Right renal cortex interstitium (tissue), 3 donors: ENCODE measurements at regions not wholly inside any gene's neighbourhood (a gene's known extent, or its start where the extent isn't known, plus 50 kb on each side); places are given as distances from the start of the nearest gene placed in this dataset.

Source experiments
- DNase-seq, 3 donors: peaks; one replicate each; pipeline ENCODE4 v3.0.0-alpha.2; 2013; ENCODE audit warnings: low read depth in 3 of 3, low spot score in 2 of 3

GRCh38 chr17:74096456-74096855 lies 107.0 kb upstream of the RPL38 start:
- DNase-seq = no peak

- DNase-seq = no peak
Observed at GRCh38 chr17:74097450-74098135, 105.9 kb upstream of the RPL38 start.

DNA sequence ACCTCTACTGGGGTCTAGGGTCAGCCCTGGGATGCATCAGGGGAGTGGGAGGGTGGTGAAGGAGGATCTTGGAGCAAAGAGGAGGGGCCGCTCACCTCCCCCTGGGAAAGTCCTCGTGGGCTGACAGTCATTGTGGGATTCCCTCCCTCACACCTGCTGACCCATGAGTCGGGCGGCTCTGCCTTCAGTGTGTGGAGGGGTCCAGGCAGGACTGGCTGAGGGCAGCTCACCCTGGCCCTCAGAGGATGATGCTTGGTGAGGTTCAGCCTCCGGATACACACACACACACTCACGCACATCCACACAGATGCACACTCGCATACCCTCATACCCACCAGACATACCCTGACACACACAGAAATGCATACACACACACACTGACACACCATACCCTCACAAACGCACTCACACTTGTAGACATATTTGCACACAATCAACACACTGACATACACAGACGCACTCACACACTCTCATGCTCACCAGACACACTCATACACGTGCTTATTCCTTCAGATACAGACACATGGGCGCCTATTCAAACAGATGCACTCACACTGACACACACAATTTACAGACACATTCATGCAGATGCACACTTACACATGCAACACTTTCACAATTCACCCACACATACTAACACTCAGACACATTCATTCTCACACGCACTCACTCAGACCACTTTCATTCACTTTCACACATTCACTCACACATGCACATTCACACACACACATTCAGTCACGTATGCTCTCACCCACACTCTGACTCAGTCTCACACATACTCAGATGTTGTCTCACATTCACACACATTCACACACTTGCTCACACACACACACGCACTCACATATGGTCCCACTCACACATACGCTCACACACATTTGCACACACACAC lies 105.1 kb upstream of the RPL38 start:
- DNase-seq = no peak

DNA sequence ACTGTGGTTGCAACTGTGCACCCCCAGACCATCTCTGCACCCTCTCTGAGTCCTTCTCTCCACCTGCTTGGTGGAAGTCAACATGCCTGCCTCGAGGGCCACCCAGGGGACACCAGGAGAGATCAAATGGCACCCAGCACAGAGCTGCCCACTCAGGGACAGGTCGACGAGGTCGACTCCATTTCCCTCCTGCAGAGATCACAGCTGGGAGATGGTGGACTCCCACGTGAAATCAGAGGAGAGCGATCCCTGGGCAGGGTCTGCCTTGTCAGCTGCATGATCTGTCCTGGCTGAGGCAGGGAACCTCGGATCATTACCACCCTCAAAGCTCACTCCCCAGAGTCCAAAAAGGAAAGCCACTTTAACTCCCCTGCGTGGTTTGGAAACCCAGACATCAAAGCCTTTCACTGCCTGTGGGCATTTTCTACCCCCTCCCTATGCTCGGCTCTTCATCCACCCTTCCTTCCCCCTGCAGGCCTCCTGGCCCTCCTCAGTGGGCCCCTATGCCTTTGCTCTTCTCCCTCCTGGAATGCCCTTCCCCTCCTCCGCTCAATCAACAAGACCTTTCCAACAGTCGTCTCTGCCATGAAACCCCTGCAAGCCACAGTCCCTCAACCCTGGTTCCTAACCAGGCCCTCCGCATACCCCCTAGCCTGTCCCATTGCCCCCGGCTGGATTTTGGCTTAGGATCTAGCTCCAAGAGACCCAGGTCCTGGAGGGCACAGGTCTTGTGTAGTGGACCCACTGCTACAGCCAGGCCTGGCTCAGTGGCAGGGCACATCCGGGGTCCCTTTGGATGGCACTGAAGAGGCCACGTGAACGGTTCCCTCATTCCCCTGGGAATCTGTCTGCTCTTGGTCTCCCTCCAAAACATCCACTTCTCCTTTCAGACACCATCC lies 103.8 kb upstream of the RPL38 start:
- DNase-seq = no peak

- no peak for DNase-seq
Observed at GRCh38 chr17:74104921-74105320, 98.6 kb upstream of the RPL38 start.

DNA sequence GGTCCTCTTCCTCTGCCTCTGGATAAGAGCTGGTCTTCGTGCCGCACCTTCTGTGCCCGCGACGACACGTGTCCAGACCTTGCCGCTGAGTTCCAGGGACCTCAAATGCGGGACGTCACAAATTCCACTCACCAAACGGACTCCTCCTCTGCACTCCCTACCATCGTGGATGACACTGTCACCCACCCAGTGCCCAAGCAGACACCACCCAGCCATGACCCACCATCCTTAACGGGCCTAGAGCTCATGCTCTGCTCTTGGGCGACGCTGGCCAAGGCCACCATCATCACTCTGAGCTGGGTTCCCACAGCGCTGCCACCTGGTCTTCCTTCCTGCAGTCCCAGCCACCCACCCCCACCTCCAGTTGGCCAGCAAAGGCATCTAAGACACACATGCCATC lies 96.4 kb upstream of the RPL38 start:
- no peak for DNase-seq

GRCh38 chr17:74108126-74108705 lies 95.3 kb upstream of the RPL38 start:
- DNase-seq = no peak

GRCh38 chr17:74110467-74110866 lies 93.0 kb upstream of the RPL38 start:
- DNase-seq = no peak

DNA sequence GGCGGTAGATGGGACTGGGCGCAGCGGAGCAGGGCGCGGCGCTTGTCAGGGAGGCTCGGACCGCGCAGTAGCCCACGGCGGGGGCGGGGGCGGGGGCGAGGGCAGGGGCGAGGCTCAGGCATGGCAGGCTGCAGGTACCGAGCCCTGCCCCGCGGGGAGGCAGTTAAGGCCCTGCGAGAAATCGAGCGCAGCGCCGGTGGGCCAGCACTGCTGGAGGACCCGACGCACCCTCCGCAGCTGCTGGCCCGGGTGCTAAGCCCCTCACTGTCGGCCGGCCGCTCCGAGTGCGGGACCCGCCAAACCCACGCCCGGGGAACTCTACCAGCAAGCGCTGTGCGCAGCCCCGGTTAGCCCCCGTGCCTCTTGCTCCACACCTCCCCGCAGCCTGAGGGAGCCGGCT lies 90.2 kb upstream of the RPL38 start:
- DNase-seq = no peak

GRCh38 chr17:74113952-74114351 lies 89.5 kb upstream of the RPL38 start:
- DNase-seq = no peak

DNA sequence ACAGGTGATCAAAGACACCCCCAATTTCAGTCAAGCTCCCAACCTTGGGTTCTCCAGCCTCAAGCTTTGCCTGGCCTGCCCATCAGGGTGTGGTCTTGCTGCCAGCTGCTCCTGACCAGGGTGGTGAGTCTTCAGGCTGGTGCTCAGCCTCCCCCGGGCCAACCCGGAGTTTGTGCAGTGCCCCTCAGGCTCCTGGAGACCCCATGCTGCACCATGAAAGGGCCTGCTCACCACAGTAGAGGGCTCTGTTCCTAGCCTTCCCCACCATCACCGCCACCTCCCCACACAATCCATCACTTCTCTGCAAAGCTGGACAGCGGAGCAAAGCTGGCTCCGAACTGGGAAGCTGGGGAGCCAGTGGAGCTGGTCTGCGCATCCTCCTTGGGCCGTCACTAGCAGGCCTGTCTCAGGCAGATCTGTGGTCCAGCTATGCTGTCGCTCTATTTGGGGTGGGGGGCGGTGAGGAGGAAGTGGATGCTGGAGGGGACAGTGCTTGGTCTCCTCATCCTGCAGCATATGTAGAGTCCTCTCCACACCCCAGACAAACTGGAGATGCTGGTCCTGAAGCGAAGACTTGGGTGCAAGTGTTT lies 88.5 kb upstream of the RPL38 start:
- no peak for DNase-seq

GRCh38 chr17:74115586-74115985 lies 87.9 kb upstream of the RPL38 start:
- DNase-seq = no peak

DNA sequence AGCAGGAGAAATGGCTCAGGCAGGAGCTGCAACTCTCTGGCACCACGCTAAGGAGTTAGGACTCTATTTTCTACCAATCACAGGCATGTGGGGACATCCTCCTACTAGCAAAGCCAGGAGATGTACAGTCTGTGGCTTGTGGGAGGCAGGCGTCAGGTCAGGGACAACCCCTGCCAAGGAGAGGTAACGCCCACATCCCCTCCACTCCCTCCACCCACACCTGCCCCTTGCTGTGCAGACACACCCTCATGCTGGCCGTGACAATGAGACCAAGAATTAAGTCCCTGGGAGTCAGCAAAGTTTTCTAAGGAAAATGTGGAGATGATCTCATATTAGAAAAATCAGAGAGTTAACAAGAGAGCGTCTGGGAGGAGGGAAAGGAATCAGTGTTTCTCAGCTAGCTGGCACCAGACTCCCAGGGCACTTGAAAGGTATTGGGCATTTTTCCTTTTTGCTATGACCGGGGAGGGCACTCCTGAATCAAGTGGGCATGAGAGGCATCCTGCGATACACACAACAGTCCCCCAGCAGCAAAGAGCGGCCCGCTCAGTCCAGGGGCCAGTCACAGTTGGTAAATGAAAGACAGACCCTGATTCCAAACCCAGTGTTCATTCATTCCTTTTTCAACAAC lies 87.3 kb upstream of the RPL38 start:
- no peak for DNase-seq

- DNase-seq = no peak
Observed at GRCh38 chr17:74117087-74117698, 86.3 kb upstream of the RPL38 start.

DNA sequence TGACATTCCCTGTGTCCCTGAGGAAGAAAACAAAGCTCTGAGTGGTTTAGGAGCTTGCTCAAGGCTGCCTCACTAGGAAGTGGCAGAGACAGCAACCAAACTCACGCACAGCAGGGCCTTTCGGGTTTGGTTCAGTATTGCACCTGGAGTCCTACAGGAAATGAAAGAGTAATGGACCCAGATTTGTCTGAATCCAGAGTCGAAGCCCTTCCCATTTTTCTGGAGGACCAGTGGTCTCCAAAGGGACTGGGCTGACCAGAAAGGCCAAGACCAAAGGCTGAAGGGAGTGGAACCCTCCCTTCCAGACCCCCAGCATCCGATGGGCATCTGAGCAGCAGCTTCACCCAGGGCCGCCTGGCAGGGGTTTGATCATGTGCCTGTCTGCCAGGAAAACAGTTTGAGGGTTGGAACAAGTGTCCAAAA lies 85.5 kb upstream of the RPL38 start:
- DNase-seq = no peak

DNA sequence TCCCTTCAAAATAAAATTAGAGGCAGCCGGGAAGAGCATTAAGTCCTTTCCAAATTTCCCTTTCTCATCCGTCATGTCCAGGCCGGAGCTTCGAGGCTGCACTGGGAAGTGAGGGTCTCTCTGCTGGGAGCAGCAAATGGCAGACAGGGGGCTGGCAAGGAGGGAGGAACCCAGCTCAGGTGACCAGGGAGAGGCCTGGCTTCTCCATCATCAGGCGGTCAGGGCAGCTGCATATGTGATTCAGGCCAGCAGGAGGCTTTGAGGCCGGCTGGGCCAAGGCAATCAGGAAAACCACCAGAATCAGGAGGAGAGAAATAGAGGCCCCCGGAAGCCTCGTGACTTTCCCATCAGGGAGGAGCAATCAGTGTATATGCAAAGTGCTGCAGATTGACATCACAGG lies 85.0 kb upstream of the RPL38 start:
- no peak for DNase-seq

DNA sequence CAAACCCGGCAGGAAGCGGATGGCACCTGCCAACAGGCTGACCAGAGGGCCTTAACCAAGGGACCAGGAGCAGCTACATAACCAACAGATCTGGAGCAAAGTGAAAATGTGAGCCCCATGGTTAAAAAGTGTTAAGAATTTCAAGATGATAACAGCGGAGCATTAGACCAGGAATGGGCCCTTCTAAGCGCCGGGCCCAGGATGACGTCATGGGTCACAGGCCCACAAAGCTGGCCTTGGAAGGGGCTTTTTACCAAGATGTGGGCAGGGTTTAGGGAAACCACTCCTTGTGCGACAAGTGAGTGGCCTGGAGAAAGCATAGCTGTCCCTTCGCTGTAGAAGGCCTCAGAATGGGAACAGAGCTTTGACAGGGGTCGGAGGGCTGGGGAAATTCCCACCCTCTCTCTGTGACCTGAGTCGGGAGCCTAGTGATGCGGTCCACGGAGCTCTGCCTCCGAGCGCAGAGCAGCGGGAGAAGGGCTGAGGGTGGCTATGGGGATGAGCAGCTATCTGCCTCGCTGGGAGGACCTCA lies 84.4 kb upstream of the RPL38 start:
- DNase-seq = no peak

- no peak for DNase-seq
Observed at GRCh38 chr17:74119965-74120364, 83.5 kb upstream of the RPL38 start.

DNA sequence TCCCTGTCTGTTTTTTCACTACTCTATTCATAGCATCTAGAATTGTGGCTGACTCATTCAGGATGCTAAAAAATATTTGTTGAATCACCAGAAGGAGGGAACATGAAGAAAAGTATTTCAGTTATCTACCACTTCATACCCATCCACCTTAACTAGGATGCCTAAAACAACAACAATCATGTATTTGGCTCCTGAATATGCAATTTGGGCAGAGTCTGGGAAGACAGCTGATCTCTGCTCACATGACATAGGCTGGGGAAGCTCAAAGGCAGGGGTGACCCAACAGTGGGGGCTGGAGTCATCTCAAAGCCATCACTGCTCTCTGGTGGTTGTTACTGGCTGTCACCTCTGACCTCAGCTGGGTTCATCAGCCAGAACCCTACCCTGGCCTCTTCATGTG lies 80.1 kb upstream of the RPL38 start:
- no peak for DNase-seq
